K562 (cell line): ENCODE measurements at regions not wholly inside any gene's neighbourhood (a gene's known extent, or its start where the extent isn't known, plus 50 kb on each side); places are given as distances from the start of the nearest gene placed in this dataset.

Experiments
- ATAC-seq: fragments of 200-7000 bp; cut with Tn5 transposase; 3 replicates; pipeline ENCODE4 v1.9.1; 2020; ENCODE audit warnings: moderate library complexity
- BruUV-seq: library from RNA; stranded (reverse); fragments of 400-500 nt; replicated peaks from 2 replicates; lab custom pipeline; 2021; lab: Mats Ljungman, UMichigan
- CTCF ChIA-PET: fragments of 300-600 bp; formaldehyde crosslinking; extraction: SDS; loops from one replicate; lab custom pipeline; 2021; ENCODE audit warnings: low intra/inter-chr PET ratio; lab: Yijun Ruan, JAX
- POLR2A ChIA-PET: fragments of 300-600, 350-650 bp; sonication (Branson Sonifier 250); formaldehyde crosslinking; extraction: SDS; loops from one replicate; lab custom pipeline; 2021; ENCODE audit warnings: antibody characterized with exemption, inconsistent platforms; lab: Yijun Ruan, JAX
- DNase-seq, 4 experiments: peaks; one replicate each; pipeline versions ENCODE4 v3.0.0 to v3.0.0-alpha.2; 2011 to 2018; ENCODE audit warnings: low spot score in 3 of 4, mixed read lengths in 3 of 4; ENCODE audit errors: extremely low read depth in 1 of 4
- FAIRE-seq: peaks from 2 replicates; lab custom pipeline; 2011; peaks lifted over from hg19 to GRCh38; lab: Jason Lieb, UNC
- H2AFZ ChIP-seq: 2 replicates; pipeline ENCODE4 v1.6.0; 2011; ENCODE audit warnings: low read depth, low read length, control low read depth, inconsistent platforms
- H3K27ac ChIP-seq: fragments of 200-600 bp; 3 replicates; pipeline ENCODE4 v1.8.0; 2011; ENCODE audit warnings: low read depth, mild to moderate bottlenecking, control low read depth, inconsistent platforms, low read length, moderate library complexity, mixed read lengths; ENCODE audit errors: extremely low read depth
- H3K27me3 ChIP-seq, 2 experiments: fragments of 300-600 bp in 1 of 2; 2 replicates in 1 of 2; 3 replicates in 1 of 2; pipeline versions ENCODE4 v1.6.0 to v1.8.0; 2011; ENCODE audit warnings: inconsistent platforms in 2 of 2, low read length in 2 of 2, mild to moderate bottlenecking in 1 of 2, mixed read lengths in 1 of 2, moderate library complexity in 1 of 2; ENCODE audit not compliant: control insufficient read depth in 2 of 2, insufficient read depth in 2 of 2
- H3K36me3 ChIP-seq: fragments of 300-600 bp; 3 replicates; pipeline ENCODE4 v1.8.0; 2011; ENCODE audit warnings: mild to moderate bottlenecking, low read length, inconsistent platforms; ENCODE audit not compliant: control insufficient read depth, insufficient read depth
- H3K4me1 ChIP-seq, 2 experiments: fragments of 200-600 bp in 1 of 2; replicated peaks in 1 of 2; 2 replicates in 1 of 2; 3 replicates in 1 of 2; pipeline versions ENCODE4 v1.5.1 to v1.8.0; 2011; ENCODE audit warnings: inconsistent platforms in 2 of 2, low read length in 2 of 2, mild to moderate bottlenecking in 1 of 2, mixed read lengths in 1 of 2, moderate library complexity in 1 of 2; ENCODE audit not compliant: control insufficient read depth in 2 of 2, insufficient read depth in 2 of 2
- H3K4me2 ChIP-seq: 2 replicates; pipeline ENCODE4 v1.6.1; 2011; ENCODE audit warnings: low read length, control low read depth, inconsistent platforms, mixed read lengths; ENCODE audit not compliant: insufficient read depth
- H3K4me3 ChIP-seq: fragments of 200-600 bp; sonication (generic), shearing (Covaris generic); 2 replicates; pipeline ENCODE4 v1.5.1; 2016; ENCODE audit warnings: control low read depth, inconsistent platforms
- H3K79me2 ChIP-seq: fragments of 200-600 bp; 3 replicates; pipeline ENCODE4 v1.8.0; 2011; ENCODE audit warnings: low read length, inconsistent platforms; ENCODE audit not compliant: control insufficient read depth, insufficient read depth
- H3K9ac ChIP-seq, 2 experiments: 2 replicates each; pipeline versions ENCODE4 v1.6.0 to v1.6.1; 2011; ENCODE audit warnings: low read depth in 2 of 2, low read length in 2 of 2, control low read depth in 1 of 2, inconsistent platforms in 1 of 2, mild to moderate bottlenecking in 1 of 2, mixed read lengths in 1 of 2; ENCODE audit not compliant: insufficient read depth in 1 of 2
- H3K9me1 ChIP-seq: one replicate; pipeline ENCODE4 v1.6.0; 2011; ENCODE audit warnings: inconsistent platforms, mild to moderate bottlenecking, low read length, moderate library complexity; ENCODE audit not compliant: control insufficient read depth, insufficient read depth
- H3K9me3 ChIP-seq: replicated peaks from 2 replicates; pipeline ENCODE4 v1.5.1; 2011; ENCODE audit warnings: low read depth, low read length, inconsistent platforms; ENCODE audit not compliant: control insufficient read depth, insufficient read depth
- H4K20me1 ChIP-seq: replicated peaks from 2 replicates; pipeline ENCODE4 v1.6.1; 2011; ENCODE audit warnings: low read length, inconsistent platforms, mixed read lengths; ENCODE audit not compliant: control insufficient read depth, insufficient read depth
- SMAD1 ChIP-seq: fragments of 150-350 bp; IDR thresholded peaks from 2 replicates; pipeline ENCODE4 v1.6.1; 2014; ENCODE audit warnings: low read length, low read depth; ENCODE audit not compliant: partially characterized antibody
- SOX6 ChIP-seq: fragments of 450-650 bp; IDR thresholded peaks from 2 replicates; pipeline ENCODE4 v1.6.1; 2014; ENCODE audit warnings: mild to moderate bottlenecking
- WGBS: fragments of 100-300 bp; shearing (Covaris generic); methylation state at CpG from one replicate; pipeline ENCODE4 v1.1.6; 2016; ENCODE audit warnings: low coverage, mixed read lengths; ENCODE audit not compliant: insufficient coverage; ENCODE audit errors: missing lambda C conversion rate; 5-methylcytosine and 5-hydroxymethylcytosine counted together
- in situ Hi-C: fragments of 300-500 bp; cut with MboI; formaldehyde crosslinking; loops from 4 replicates; pipeline ENCODE4 v1.15.0; 2018; ENCODE audit warnings: inconsistent platforms, mixed read lengths
- intact Hi-C: fragments of 100-400 bp; cut with micrococcal nuclease; formaldehyde crosslinking; loops from 2 replicates; pipeline ENCODE4 v1.14.2; 2022
- TF ChIP-seq, protein P1 (sequence below): fragments of 250-450 bp; sonication (Bioruptor Pico); IDR thresholded peaks from 2 replicates; pipeline ENCODE4 v1.5.0; 2021; ENCODE audit warnings: mild to moderate bottlenecking, borderline replicate concordance

DNA sequence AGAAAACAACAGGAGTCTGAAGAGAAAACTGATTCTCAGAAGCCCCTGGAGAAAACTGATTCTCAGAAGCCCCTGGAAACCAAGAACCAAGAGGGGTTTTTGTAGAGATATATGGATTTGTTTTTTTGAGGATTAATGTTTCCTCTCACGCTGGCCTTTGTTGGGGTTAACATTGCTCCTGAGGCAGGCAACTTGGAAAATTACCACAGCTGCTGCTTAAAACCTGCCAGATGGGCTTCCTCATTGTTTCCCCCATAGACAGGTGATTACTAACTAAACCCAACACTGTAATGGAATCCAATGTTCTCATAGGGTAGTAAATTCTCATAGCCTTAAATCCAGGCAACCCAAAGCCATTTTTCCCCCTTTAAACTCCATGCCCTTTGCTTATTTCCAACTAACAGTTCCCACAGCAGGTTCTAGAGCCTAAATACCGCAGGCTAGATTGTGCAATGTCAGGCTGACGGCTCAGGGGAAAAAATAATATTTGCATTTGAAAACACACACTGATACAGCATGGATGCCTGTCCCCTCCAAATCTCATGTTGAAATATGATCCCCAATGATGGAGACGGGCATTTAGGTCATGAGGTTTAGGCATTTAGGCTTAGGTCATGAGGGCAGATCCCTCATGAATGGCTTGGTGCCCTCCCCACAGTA, 272.3 kb upstream of the PKDCC start:
- H4K20me1 ChIP-seq = no peaks in the 10 kb centered on the region
- FAIRE-seq (no peak), DNase-seq (no peak), ATAC-seq (no peak)
- H2AFZ ChIP-seq = no peak overlapping the region
- in situ Hi-C loops = loop anchor here (10.0 kb wide), 1 partner anchor 1871 kb away; no protein-coding TSS in a partner anchor
- no peak overlapping the region for H3K4me2 ChIP-seq
- ChIA-PET CTCF (no interaction called here), POLR2A (interaction anchor here (0.6 kb wide), 1 partner anchor 269 kb away, joined by 3 read pairs; no protein-coding TSS in a partner anchor)
- BruUV-seq = no TSS peak
- no peaks in the 10 kb centered on the region for H3K79me2 ChIP-seq
- no peaks in the 10 kb centered on the region for H3K9me1 ChIP-seq
- no peaks in the 10 kb centered on the region for H3K4me1 ChIP-seq
- H3K9me3 ChIP-seq = no peaks in the 10 kb centered on the region
- TF ChIP-seq SOX6 = no peak
- TF ChIP-seq, protein P1, sequence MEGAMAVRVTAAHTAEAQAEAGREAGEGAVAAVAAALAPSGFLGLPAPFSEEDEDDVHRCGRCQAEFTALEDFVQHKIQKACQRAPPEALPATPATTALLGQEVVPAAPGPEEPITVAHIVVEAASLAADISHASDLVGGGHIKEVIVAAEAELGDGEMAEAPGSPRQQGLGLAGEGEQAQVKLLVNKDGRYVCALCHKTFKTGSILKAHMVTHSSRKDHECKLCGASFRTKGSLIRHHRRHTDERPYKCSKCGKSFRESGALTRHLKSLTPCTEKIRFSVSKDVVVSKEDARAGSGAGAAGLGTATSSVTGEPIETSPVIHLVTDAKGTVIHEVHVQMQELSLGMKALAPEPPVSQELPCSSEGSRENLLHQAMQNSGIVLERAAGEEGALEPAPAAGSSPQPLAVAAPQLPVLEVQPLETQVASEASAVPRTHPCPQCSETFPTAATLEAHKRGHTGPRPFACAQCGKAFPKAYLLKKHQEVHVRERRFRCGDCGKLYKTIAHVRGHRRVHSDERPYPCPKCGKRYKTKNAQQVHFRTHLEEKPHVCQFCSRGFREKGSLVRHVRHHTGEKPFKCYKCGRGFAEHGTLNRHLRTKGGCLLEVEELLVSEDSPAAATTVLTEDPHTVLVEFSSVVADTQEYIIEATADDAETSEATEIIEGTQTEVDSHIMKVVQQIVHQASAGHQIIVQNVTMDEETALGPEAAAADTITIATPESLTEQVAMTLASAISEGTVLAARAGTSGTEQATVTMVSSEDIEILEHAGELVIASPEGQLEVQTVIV (CRISPR knock-in tag) = no peak
- TF ChIP-seq SMAD1 = no peak
- H3K4me3 ChIP-seq = no peak overlapping the region
- H3K9ac ChIP-seq = no peak overlapping the region
- H3K27me3 ChIP-seq = no peaks in the 10 kb centered on the region
- WGBS = 2% methylated on average over 4 of the region's 4 CpGs
- intact Hi-C loops = no loop called here
- no peaks in the 10 kb centered on the region for H3K36me3 ChIP-seq
- H3K27ac ChIP-seq = no peak overlapping the region
